H54 (cell line): ENCODE measurements at regions not wholly inside any gene's neighbourhood (a gene's known extent, or its start where the extent isn't known, plus 50 kb on each side); places are given as distances from the start of the nearest gene placed in this dataset.

Experiments used
- DNase-seq: peaks from one replicate; pipeline ENCODE4 v3.0.0; 2011; ENCODE audit warnings: low spot score, mixed read lengths; ENCODE audit not compliant: insufficient read length
- FAIRE-seq: peaks from 3 replicates; lab custom pipeline; 2011; peaks lifted over from hg19 to GRCh38; lab: Jason Lieb, UNC
- POLR2A ChIP-seq: IDR thresholded peaks from 2 replicates; pipeline ENCODE4 v1.6.1; 2011; ENCODE audit warnings: low read depth, mild to moderate bottlenecking, low read length

DNA sequence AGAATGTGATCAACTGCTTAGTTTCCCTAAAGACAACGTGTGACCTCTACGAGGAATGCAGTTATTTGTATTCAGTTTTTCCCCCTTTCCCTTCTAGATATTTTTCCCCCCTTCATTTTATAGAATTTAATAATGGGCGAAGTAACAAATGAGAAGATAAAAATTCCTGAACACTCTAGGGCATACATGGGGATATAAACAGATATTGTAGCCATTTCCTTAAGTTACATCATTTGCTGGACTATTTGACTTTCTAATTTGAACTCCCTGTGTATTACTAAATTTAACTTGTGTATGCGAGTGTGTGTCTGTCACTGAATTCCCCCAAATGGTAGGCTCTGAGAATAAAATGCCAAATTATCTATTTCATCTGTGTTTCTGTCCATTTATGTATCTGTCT, 99.0 kb upstream of the ZFP64 start:
- FAIRE-seq (no peak), DNase-seq (no peak)
- no peak for TF ChIP-seq POLR2A

GRCh38 chr20:52289956-52290565, 98.5 kb upstream of the ZFP64 start:
- no peak for TF ChIP-seq POLR2A
- no peak for DNase-seq
- FAIRE-seq, result no peak

GRCh38 chr20:52280407-52280806, 88.8 kb upstream of the ZFP64 start:
- FAIRE-seq (no peak), DNase-seq (no peak)
- no peak for TF ChIP-seq POLR2A

GRCh38 chr20:52279706-52280105, 88.1 kb upstream of the ZFP64 start:
- TF ChIP-seq POLR2A, result no peak
- DNase-seq, result no peak
- no peak for FAIRE-seq

DNA sequence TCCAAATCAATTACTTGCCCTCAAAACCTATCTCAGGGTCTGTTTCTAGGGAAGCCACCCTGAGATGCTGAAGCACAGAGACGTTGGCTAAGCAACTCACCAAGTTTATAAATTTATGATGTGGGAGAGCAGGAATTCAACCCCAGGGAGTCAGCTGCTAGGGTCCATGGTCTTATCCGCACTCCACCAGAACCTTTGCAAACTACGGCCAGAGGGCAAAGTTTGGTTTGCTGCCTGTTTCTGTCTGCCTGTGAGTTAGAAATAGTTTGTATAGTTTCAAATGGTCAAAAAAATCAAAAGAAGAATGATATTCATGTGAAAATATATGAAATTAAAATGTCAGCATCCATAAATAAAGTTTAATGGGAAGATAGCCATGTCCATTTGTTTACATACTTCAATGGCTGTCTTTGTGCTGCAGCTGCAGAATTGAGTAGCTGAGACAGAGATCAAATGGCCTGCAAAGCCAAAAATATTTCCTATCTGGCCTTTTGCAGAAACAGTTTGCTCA, 83.7 kb upstream of the ZFP64 start:
- DNase-seq, result no peak
- FAIRE-seq, result no peak
- TF ChIP-seq POLR2A, result no peak

DNA sequence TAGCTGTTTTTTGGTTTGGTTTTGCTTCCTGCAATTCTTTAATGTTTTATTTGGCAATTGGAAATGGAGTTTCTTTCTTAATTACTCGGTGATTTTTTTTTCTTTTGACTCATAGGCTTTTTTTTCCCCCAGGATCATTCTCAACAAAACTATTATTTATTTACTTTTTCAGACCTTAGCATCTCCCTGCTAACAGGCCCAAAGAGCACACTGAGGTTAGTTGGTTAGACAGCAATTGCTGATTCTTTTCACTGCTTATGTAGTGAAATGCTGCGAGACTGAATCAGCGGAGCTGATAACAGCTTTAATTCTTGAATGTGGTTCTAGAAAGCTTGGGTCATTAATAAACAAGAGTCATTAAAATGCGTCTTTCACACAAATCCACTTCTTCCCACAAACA, 79.1 kb upstream of the ZFP64 start:
- FAIRE-seq (no peak), DNase-seq (no peak)
- no peak for TF ChIP-seq POLR2A

- FAIRE-seq, result no peak
- DNase-seq, result no peak
- no peak for TF ChIP-seq POLR2A
Observed at GRCh38 chr20:52270001-52270606, 78.5 kb upstream of the ZFP64 start.

GRCh38 chr20:52269321-52269720, 77.7 kb upstream of the ZFP64 start:
- DNase-seq (no peak), FAIRE-seq (no peak)
- TF ChIP-seq POLR2A, result no peak

DNA sequence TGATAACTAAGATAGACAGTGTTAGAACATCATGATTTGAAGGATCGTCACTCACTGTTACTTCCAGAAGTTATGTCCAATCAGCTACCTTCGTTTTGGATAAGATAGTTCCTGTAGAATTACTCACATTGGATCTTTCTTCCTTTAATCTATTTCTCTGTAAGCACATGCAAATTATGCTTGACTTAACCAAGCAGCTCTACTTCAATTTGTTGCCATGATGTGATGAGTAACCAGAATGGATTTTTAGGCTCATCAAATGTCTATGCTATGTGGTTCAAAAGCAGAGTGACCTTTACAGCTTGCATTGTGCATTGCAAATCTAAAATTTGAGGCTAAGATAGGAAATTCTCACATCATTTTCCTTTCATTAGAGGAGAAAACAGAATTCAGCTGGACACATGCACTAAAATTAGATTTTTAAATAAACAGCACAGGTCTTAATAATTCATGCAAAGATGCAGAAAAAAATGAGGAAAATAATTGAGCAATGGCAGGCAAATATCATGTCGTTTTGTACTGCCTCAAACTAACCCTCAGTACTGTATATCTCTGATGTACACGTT, 76.7 kb upstream of the ZFP64 start:
- DNase-seq, result no peak
- FAIRE-seq, result no peak
- TF ChIP-seq POLR2A, result no peak

GRCh38 chr20:52267418-52267817, 75.8 kb upstream of the ZFP64 start:
- DNase-seq (no peak), FAIRE-seq (no peak)
- no peak for TF ChIP-seq POLR2A

- TF ChIP-seq POLR2A, result no peak
- FAIRE-seq, result no peak
Observed at GRCh38 chr20:52263757-52264156, 72.2 kb upstream of the ZFP64 start.

GRCh38 chr20:52261792-52262191, 70.2 kb upstream of the ZFP64 start:
- FAIRE-seq, result no peak
- DNase-seq, result no peak
- no peak for TF ChIP-seq POLR2A

More at GRCh38 chr20:52263757-52264156, 72.2 kb upstream of the ZFP64 start:
- no peak for DNase-seq

- DNase-seq, result no peak
- no peak for TF ChIP-seq POLR2A
- FAIRE-seq, result no peak
Observed at GRCh38 chr20:52259295-52259694, 67.7 kb upstream of the ZFP64 start.

- FAIRE-seq (no peak), DNase-seq (no peak)
- no peak for TF ChIP-seq POLR2A
Observed at GRCh38 chr20:52256454-52256853, 64.9 kb upstream of the ZFP64 start.

GRCh38 chr20:52252664-52253063, 61.1 kb upstream of the ZFP64 start:
- FAIRE-seq, result no peak
- no peak for DNase-seq
- TF ChIP-seq POLR2A, result no peak
